Hepatocyte (in vitro differentiated cells): ENCODE measurements at regions not wholly inside any gene's neighbourhood (a gene's known extent, or its start where the extent isn't known, plus 50 kb on each side); places are given as distances from the start of the nearest gene placed in this dataset.

Source experiments
- CTCF ChIP-seq: fragments of 200-600 bp; sonication (generic); IDR thresholded peaks from 2 replicates; pipeline ENCODE4 v1.5.1; 2016; ENCODE audit warnings: antibody characterized with exemption, mild to moderate bottlenecking; ENCODE audit not compliant: poor library complexity
- EZH2 ChIP-seq: fragments of 200-600 bp; sonication (generic); IDR thresholded peaks from 2 replicates; pipeline ENCODE4 v1.6.1; 2016; ENCODE audit warnings: antibody characterized with exemption, mild to moderate bottlenecking, borderline replicate concordance
- EZH2phosphoT487 ChIP-seq: fragments of 200-600 bp; sonication (generic); IDR thresholded peaks from one replicate; pipeline ENCODE4 v1.6.1; 2018; ENCODE audit warnings: antibody characterized with exemption, mild to moderate bottlenecking, low read depth, moderate library complexity; ENCODE audit not compliant: unreplicated experiment, severe bottlenecking

- TF ChIP-seq CTCF (no peak), EZH2phosphoT487 (no peak), EZH2 (no peak)
Measured at GRCh38 chr6:105488516-105489215, 85.8 kb upstream of the PREP start.
